ENCODE measurements at regions not wholly inside any gene's neighbourhood (a gene's known extent, or its start where the extent isn't known, plus 50 kb on each side); places are given as distances from the start of the nearest gene placed in this dataset.

DNA sequence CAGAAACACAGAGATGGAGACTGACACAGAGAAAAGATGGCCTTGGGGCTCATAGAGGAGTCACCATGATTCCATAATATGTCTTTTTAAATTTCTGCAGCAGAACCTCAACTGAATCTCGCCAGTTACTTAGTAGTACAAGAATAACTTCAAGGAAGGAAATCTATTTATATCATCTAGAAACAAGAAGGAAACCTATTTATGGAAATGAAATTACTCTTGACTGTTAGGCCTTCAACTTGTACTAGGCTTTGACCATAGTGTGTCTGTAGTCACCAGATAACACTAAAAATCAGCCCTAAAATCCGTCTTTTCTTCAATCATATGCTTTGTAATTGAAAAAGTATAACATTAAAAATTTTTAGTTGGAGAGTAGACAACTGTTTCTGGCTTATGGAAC is 740.4 kb downstream of the TRIML1 start:
- no peak for TF ChIP-seq RAD21 (IDR thresholded peaks at IDR 0.05; ENCODE audit: low read length)
- no peak for TF ChIP-seq MAFK (IDR thresholded peaks at IDR 0.05; ENCODE audit: low read depth, low read length)
- TF ChIP-seq, protein P1, sequence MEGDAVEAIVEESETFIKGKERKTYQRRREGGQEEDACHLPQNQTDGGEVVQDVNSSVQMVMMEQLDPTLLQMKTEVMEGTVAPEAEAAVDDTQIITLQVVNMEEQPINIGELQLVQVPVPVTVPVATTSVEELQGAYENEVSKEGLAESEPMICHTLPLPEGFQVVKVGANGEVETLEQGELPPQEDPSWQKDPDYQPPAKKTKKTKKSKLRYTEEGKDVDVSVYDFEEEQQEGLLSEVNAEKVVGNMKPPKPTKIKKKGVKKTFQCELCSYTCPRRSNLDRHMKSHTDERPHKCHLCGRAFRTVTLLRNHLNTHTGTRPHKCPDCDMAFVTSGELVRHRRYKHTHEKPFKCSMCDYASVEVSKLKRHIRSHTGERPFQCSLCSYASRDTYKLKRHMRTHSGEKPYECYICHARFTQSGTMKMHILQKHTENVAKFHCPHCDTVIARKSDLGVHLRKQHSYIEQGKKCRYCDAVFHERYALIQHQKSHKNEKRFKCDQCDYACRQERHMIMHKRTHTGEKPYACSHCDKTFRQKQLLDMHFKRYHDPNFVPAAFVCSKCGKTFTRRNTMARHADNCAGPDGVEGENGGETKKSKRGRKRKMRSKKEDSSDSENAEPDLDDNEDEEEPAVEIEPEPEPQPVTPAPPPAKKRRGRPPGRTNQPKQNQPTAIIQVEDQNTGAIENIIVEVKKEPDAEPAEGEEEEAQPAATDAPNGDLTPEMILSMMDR (conservative IDR thresholded peaks at IDR 0.05; ENCODE audit: low read depth, low read length) = no peak
- TF ChIP-seq, protein P2, sequence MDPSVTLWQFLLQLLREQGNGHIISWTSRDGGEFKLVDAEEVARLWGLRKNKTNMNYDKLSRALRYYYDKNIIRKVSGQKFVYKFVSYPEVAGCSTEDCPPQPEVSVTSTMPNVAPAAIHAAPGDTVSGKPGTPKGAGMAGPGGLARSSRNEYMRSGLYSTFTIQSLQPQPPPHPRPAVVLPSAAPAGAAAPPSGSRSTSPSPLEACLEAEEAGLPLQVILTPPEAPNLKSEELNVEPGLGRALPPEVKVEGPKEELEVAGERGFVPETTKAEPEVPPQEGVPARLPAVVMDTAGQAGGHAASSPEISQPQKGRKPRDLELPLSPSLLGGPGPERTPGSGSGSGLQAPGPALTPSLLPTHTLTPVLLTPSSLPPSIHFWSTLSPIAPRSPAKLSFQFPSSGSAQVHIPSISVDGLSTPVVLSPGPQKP (IDR thresholded peaks at IDR 0.05; ENCODE audit: borderline replicate concordance, low read depth, low read length) = no peak
- no peak for TF ChIP-seq CHD1 (IDR thresholded peaks at IDR 0.05; ENCODE audit: low read depth, low read length)

Measured in IMR-90 (cell line).